Kidney tubule cell (primary cell): ENCODE measurements at regions not wholly inside any gene's neighbourhood (a gene's known extent, or its start where the extent isn't known, plus 50 kb on each side); places are given as distances from the start of the nearest gene placed in this dataset.

Experiments used
- DNase-seq: peaks from one replicate; pipeline ENCODE4 v3.0.0-alpha.2; 2018; ENCODE audit warnings: low spot score

DNA sequence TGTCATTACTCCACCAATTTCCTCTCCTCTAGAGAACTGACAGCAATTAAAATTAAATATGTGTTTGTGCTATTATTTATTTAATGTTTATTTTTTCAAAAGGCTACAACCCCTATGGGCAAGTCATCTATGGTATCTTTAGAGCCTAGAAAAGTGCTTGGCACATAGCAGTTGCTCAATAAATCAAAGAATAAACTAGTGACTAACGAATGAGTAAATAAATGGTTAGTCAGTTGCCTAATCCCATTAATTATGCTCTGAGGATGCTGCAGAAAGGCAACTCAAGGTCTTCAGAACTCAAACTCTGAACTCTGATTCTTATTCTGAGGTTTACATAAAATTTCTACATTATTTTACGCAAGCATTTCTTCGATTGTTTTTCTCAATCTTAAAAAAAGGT lies 193.0 kb upstream of the TSHZ2 start:
- no peak for DNase-seq

- no peak for DNase-seq
Observed at GRCh38 chr20:52777171-52777570, 195.0 kb upstream of the TSHZ2 start.

DNA sequence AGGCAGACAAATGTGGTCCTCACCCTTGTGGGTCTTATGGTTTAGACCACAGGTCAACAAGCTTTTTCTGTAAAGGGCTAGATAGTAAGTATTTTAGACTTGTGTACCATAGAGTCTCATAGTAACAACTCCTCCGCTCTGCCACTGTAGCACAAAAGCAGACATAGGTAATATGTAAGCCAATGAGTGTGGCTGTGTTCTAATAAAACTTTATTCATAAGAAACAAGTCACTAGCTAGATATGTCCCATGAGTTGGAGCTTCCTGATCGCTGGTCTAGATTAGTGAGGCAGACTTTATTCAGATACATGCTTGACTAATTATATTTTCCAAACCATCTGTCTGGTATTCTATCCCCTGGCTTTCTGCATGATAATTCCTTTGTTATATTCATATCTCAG lies 196.4 kb upstream of the TSHZ2 start:
- no peak for DNase-seq

DNA sequence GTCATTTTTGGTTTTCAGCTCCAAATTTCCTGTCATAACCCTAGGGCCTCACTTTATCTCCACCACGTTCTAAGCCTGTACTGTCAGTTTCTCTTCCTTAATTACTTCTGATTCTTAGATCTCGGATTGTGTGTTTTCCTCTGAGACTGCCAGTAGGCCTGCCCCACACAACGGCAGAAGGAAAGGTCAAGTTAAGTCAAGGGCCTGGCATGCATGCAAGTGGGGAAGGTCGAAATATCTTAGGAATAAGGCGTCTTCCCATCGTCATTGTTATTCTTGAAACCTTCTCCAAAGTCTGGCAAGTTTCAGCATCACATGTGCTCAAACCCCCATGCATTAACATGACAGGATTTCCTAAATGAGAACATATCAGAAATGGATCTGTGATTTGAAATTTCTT lies 203.5 kb upstream of the TSHZ2 start:
- no peak for DNase-seq

GRCh38 chr20:52766645-52767435 lies 205.3 kb upstream of the TSHZ2 start:
- DNase-seq = no peak

DNA sequence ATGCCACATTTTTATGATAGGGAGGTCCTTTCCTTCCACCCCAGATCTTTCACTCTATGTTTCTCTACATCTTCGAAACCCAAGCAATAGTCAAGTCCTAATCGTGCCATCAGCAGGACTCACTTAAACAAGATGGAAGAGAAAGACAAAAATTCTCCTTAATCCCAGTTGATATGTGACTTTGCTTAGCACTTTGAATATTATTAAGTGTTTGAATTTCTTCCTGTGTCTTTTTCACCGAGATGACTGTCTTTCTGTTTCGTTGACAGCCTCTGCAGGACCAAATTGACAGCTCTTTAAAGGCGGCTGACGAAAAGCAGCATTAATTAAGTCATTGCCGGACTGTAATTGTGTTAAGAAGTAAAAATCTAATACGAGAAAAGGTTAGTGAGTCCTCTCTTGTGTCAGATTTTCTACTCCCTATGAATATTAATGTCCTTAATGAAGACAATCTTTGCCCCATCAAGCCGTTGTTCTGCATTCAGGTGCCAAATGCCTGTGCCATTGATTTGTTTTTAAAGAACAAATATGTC lies 208.8 kb upstream of the TSHZ2 start:
- DNase-seq = no peak

GRCh38 chr20:52761867-52762266 lies 210.3 kb upstream of the TSHZ2 start:
- no peak for DNase-seq

DNA sequence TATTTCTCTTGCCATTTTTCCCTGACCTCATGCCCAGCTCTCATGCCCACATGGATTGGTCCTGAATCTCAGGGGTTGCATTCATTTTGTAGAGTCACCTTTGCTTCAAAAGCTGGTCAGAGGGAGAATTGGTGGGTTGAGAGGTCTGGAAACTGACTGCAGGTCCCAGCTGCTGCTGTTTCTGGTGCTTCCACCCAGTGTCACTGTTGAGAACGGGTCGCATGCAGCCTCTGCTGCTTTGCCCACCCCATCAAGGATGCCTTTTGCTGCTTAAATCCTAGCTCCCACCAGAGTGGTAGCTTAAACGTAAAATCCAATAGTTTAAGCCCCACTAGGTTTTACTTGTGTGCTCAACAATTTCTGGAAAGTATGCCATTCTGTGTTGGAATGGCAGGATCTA lies 211.4 kb upstream of the TSHZ2 start:
- no peak for DNase-seq

DNA sequence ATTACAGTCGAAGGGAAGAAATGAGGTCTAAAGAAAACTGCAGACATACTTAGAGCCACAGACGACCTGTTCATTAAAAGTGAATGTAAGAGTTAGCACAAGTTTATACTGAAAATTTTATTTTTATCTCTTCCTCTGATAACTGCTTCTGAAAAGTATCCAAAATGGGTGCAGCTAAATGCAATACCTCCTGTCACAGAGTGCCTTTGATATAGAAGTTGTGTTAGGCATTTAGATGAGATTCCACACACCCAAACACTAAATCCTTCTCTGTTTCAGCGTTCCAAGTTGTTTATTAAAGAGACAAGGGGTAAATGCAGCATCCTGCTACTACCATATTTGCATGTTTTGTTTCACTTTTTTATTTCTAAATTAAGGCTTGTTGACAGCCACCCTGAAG lies 214.7 kb upstream of the TSHZ2 start:
- no peak for DNase-seq

DNA sequence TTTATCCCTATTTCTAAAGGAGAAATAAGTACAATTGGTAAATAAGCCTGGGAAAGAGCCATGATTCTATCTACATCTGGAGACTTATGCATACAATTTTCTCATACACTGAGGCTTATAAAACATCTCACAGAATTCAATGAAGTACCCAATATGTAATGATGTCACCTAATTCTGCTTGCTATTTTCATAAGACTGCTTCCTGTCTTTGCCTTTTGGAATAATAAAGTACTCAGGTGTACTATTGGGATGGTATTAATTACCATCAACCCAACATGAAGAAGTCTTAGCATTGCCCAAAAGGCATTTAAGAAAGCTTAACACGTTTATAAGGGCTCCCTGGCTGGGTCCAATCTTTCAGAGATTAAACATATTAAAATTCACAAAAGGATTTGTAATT lies 216.4 kb upstream of the TSHZ2 start:
- DNase-seq = no peak

GRCh38 chr20:52754366-52754765 lies 217.8 kb upstream of the TSHZ2 start:
- DNase-seq = no peak

DNA sequence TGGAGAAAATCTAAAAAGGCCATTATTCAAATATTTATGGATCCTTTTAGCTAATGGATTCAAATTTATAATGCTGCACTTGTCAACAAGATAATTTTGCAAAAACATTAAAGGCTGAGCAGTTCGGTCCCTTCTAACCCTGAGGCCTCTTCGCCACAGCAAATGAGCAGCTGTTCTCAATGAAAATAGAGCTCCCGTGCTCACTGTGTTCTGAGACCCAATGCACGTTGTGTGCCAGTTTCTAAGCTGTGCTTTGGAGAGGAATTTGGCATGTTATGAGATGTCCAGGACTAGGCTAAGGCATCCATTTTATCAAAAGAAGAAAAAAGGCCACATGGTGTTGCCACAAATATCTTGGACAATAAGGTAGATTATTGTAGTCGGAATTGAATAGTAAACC lies 220.1 kb upstream of the TSHZ2 start:
- DNase-seq = no peak

- no peak for DNase-seq
Observed at GRCh38 chr20:52751571-52751970, 220.6 kb upstream of the TSHZ2 start.

DNA sequence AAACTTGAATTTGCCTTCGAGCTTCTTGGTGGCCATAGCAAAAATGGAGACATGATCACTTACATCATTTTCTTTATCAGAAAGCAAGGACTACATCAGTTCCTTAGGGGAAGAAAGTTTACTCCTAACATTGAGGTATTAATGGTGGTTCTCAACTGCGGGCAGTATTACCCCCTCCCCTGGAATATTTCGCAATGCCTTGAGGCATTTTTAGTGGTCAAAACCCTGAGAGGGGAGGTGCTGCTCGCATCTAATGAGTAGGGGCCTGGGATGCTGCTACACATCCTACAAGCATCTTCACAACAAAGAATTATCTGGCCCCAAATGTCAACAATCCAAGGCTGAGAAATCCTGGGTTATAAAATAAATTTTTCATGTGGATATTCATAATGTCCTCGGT lies 222.2 kb upstream of the TSHZ2 start:
- no peak for DNase-seq

DNA sequence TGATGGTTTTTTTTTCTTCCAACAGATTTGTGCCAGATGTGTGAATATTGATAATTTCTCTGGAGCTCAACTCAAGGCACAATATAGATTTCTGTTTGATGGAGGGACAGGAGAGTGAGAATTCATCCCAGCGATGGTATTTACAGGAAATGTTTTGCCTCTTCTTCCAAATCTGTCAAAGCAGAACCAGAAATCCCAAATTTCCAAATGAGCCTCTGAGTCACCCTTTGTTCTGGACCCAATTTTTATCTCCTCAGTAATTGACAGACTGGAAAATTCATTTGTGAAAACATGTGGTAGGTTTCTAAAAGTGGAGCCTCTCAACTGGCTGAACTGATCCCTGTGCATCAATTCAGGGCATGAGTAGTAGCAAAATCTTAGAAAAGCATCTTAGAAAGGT lies 223.2 kb upstream of the TSHZ2 start:
- DNase-seq = no peak

DNA sequence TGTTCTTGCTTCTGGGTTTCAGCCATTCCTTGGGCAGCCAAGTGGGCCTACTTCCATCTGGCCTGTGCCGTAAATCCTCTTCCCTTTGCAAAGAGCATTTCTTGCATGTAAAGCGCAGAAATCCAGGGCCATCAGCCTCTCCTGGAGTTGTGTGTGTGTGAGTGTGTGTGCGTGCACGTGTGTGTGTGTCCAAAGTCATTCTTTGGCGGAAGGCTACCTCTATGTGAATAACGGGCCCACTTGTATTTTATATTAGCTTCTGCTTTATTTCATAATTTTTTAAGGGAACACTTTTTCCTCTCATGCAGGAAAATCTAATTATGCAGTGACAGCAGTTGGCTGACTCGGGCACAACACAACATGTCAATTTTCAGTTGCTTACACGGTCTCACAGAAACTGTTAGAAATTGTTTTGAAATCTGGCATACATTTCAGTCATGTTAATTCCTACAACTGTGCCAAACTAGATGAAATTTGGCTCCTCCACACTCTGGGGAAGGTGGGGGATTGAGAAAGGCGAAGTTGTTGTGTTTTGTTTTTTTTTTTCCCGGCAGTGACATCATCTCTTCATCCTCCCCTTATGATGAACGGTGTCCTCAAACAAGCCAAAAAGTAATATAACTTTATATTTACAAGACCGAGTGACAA lies 223.7 kb upstream of the TSHZ2 start:
- DNase-seq = no peak

- DNase-seq = peak; percentile 6
Observed at GRCh38 chr20:52747845-52748284, 224.3 kb upstream of the TSHZ2 start.

DNA sequence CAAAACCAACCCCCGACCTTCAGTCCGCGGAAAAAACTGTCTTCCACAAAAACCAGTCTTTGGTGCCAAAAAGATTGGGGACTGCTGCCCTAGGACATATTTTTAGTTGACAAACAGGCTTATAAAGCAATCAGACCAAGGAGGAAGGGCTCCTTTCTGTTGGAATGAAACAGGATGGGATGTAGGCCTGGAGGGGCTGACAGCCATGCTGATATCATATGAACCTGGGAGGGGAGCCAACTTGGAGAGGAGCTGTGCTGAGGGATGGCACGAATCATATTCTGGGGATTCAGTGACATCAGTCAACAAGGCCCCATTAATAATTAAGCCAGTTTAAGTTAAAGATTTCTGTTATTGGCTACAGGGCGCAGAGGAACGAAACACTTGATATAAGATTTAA lies 225.4 kb upstream of the TSHZ2 start:
- peak; percentile 3 for DNase-seq

DNA sequence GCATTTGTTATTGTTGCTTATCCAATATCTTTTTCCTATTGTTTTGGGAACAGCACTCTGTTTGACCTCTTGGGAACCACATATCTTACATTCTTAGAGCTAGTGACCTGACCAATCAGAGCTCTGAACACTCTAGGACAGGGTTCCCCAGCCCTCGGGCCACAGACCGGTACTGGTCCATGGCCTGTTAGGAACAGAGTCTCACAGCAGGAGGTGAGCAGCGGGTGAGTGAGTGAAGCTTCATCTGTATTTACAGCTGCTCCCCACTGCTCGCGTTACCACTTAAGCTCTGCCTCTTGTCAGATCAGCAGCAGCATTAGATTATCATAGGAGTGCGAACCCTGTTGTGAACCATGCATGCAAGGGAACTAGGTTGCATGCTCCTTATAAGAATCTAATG lies 226.0 kb upstream of the TSHZ2 start:
- DNase-seq = no peak

- DNase-seq = no peak
Observed at GRCh38 chr20:52744441-52744840, 227.7 kb upstream of the TSHZ2 start.

DNA sequence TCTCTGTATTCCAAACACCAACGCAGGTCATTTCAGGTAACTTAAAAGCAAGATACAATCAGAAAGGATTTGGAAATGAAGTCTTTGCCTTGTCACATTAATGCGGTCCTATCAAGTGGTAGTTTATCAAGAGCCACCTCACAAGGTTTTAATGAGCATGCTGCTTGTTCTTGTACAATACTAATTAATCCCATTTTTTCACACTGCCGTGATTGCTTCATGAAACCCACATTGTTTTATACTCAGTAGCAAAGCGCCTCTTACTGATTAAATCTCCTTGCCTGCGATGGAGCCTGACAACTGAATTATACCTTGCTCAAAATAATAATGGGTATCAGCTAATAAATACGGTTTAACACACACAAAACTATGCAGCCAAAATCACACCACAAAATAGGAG lies 234.1 kb upstream of the TSHZ2 start:
- no peak for DNase-seq

- no peak for DNase-seq
Observed at GRCh38 chr20:52736507-52736906, 235.7 kb upstream of the TSHZ2 start.

DNA sequence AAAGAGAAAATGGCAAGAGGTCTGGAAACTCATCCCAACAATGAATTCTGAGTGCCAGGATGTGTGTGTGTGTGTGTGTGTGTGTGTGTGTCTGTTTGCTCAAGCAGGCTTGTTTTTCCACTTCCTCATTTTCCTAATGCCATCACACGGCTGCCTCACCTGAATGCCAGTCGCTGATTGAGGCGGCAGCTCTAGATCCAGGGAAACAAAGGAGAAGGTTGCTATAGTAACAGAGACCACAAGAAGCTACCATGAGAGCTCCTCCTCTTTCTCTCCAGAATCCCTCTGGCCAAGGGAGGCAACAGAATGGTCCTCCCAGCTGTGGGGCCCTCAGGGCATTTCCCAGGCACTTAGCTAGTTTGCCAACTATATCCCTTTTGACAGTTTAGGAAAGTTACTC lies 241.1 kb upstream of the TSHZ2 start:
- DNase-seq = peak; percentile 55
